HCT116 (cell line): ENCODE measurements at regions not wholly inside any gene's neighbourhood (a gene's known extent, or its start where the extent isn't known, plus 50 kb on each side); places are given as distances from the start of the nearest gene placed in this dataset.
"Not testable (repeated sequence)": the region's sequence is repeated elsewhere in the genome, so short reads cannot be mapped to it uniquely, and the experiment has no call there.

Experiments used
- ATAC-seq: fragments of 200-7000 bp; cut with Tn5 transposase; 2 replicates; pipeline ENCODE4 v1.9.1; 2020; ENCODE audit warnings: mild to moderate bottlenecking, moderate library complexity
- BruUV-seq: library from RNA; stranded (reverse); fragments of 400-500 nt; replicated peaks from 2 replicates; lab custom pipeline; 2021; lab: Mats Ljungman, UMichigan
- CTCF ChIA-PET: fragments of 300-600 bp; sonication (Branson Sonifier 250); formaldehyde crosslinking; loops from one replicate; lab custom pipeline; 2021; ENCODE audit warnings: antibody characterized with exemption; lab: Charles Lee
- POLR2A ChIA-PET: fragments of 300-600, 350-600 bp; sonication (Branson Sonifier 250); formaldehyde crosslinking; loops from one replicate; lab custom pipeline; 2021; ENCODE audit warnings: antibody characterized with exemption; lab: Charles Lee
- RAD21 ChIA-PET, 2 experiments: fragments of 300-600 bp; sonication (Branson Sonifier 250); formaldehyde crosslinking; loops; one replicate each; lab custom pipeline; 2023; ENCODE audit warnings: low total read pairs in 2 of 2; ENCODE audit not compliant: uncharacterized antibody in 2 of 2, unreplicated experiment in 2 of 2, low non-redundant PET in 1 of 2; lab: Charles Lee
- DNase-seq: peaks from one replicate; pipeline ENCODE4 v3.0.0-alpha.2; 2010; ENCODE audit warnings: low read depth, low spot score
- H2AFZ ChIP-seq: fragments of 200-600 bp; shearing (Covaris generic), sonication (generic); 2 replicates; pipeline ENCODE4 v1.6.1; 2017; ENCODE audit warnings: low read depth, mixed run types, mixed read lengths, antibody characterized with exemption, low read length; ENCODE audit not compliant: poor library complexity, severe bottlenecking
- H3K27ac ChIP-seq: 2 replicates; pipeline ENCODE4 v1.5.1; 2012; ENCODE audit warnings: low read depth, low read length
- H3K27me3 ChIP-seq: fragments of 200-600 bp; sonication (generic); 2 replicates; pipeline ENCODE4 v1.6.1; 2016; ENCODE audit warnings: mixed run types, low read length, mixed read lengths; ENCODE audit not compliant: insufficient read depth
- H3K36me3 ChIP-seq, 2 experiments: fragments of 200-500 bp in 1 of 2; fragments of 200-600 bp in 1 of 2; sonication (Bioruptor generic) in 1 of 2; sonication (generic) in 1 of 2; 2 replicates each; pipeline versions ENCODE4 v1.5.1 to v1.6.1; 2014 to 2016; ENCODE audit warnings: low read length in 2 of 2, inconsistent platforms in 1 of 2, mixed read lengths in 1 of 2, mixed run types in 1 of 2; ENCODE audit not compliant: insufficient read depth in 2 of 2, control insufficient read depth in 1 of 2
- H3K4me1 ChIP-seq, 2 experiments: fragments of 200-600 bp in 1 of 2; sonication (generic) in 1 of 2; 2 replicates each; pipeline versions ENCODE4 v1.5.1 to v1.6.1; 2012 to 2017; ENCODE audit warnings: low read length in 2 of 2, inconsistent platforms in 1 of 2, mild to moderate bottlenecking in 1 of 2, mixed read lengths in 1 of 2, mixed run types in 1 of 2, moderate library complexity in 1 of 2; ENCODE audit not compliant: insufficient read depth in 2 of 2, control insufficient read depth in 1 of 2
- H3K4me2 ChIP-seq: fragments of 200-600 bp; sonication (generic); 2 replicates; pipeline ENCODE4 v1.6.1; 2017; ENCODE audit warnings: mixed run types, low read length, mixed read lengths
- H3K4me3 ChIP-seq, 2 experiments: fragments of 200-600 bp in 1 of 2; sonication (generic) in 1 of 2; replicated peaks in 1 of 2; 2 replicates each; pipeline ENCODE4 v1.5.1; 2011 to 2016; ENCODE audit warnings: low read length in 2 of 2, control low read depth in 1 of 2, low read depth in 1 of 2, mild to moderate bottlenecking in 1 of 2, mixed read lengths in 1 of 2, mixed run types in 1 of 2
- H3K79me2 ChIP-seq: fragments of 200-600 bp; sonication (generic); 2 replicates; pipeline ENCODE4 v1.6.1; 2017; ENCODE audit warnings: mild to moderate bottlenecking, mixed run types, low read length, moderate library complexity, mixed read lengths; ENCODE audit not compliant: insufficient read depth
- H3K9ac ChIP-seq: fragments of 200-600 bp; sonication (generic); 2 replicates; pipeline ENCODE4 v1.6.1; 2016; ENCODE audit warnings: low read length, mixed read lengths
- H3K9me2 ChIP-seq: fragments of 200-600 bp; sonication (generic), shearing (Covaris generic); 2 replicates; pipeline ENCODE4 v1.6.1; 2017; ENCODE audit warnings: mixed run types, mild to moderate bottlenecking, moderate library complexity; ENCODE audit not compliant: insufficient read depth
- H3K9me3 ChIP-seq, 2 experiments: fragments of 200-500 bp in 1 of 2; fragments of 200-600 bp in 1 of 2; sonication (Bioruptor generic) in 1 of 2; sonication (generic) in 1 of 2; 2 replicates each; pipeline ENCODE4 v1.6.1; 2014 to 2017; ENCODE audit warnings: low read length in 2 of 2, mixed read lengths in 2 of 2, inconsistent platforms in 1 of 2, low read depth in 1 of 2, mild to moderate bottlenecking in 1 of 2, mixed run types in 1 of 2, moderate library complexity in 1 of 2; ENCODE audit not compliant: control insufficient read depth in 1 of 2, insufficient read depth in 1 of 2
- H4K20me1 ChIP-seq: fragments of 200-600 bp; sonication (generic), shearing (Covaris generic); 2 replicates; pipeline ENCODE4 v1.6.1; 2017; ENCODE audit warnings: mixed run types, mild to moderate bottlenecking, moderate library complexity; ENCODE audit not compliant: insufficient read depth
- CBX3 ChIP-seq: IDR thresholded peaks from 2 replicates; pipeline ENCODE4 v1.6.1; 2012; ENCODE audit warnings: low read depth
- EGR1 ChIP-seq: IDR thresholded peaks from 2 replicates; pipeline ENCODE4 v1.6.1; 2012; ENCODE audit warnings: low read depth
- ELF1 ChIP-seq: IDR thresholded peaks from 2 replicates; pipeline ENCODE4 v1.6.1; 2012; ENCODE audit warnings: low read depth, borderline replicate concordance
- EZH2phosphoT487 ChIP-seq: fragments of 200-600 bp; IDR thresholded peaks from 2 replicates; pipeline ENCODE4 v1.6.1; 2018; ENCODE audit warnings: antibody characterized with exemption, borderline replicate concordance
- FOSL1 ChIP-seq: IDR thresholded peaks from 2 replicates; pipeline ENCODE4 v1.6.1; 2012; ENCODE audit warnings: low read depth
- JUND ChIP-seq: IDR thresholded peaks from 2 replicates; pipeline ENCODE4 v1.6.1; 2012
- POLR2A ChIP-seq: IDR thresholded peaks from 2 replicates; pipeline ENCODE4 v1.7.0; 2011; ENCODE audit warnings: borderline replicate concordance; ENCODE audit not compliant: insufficient read depth, insufficient read length; ENCODE audit errors: extremely low read depth
- SP1 ChIP-seq: IDR thresholded peaks from 2 replicates; pipeline ENCODE4 v1.6.1; 2012; ENCODE audit warnings: low read depth
- SRF ChIP-seq: IDR thresholded peaks from 2 replicates; pipeline ENCODE4 v1.6.1; 2012; ENCODE audit warnings: low read depth
- ZFX ChIP-seq: fragments of 450-650 bp; IDR thresholded peaks from 2 replicates; pipeline ENCODE4 v1.6.1; 2017
- intact Hi-C: fragments of 100-400 bp; cut with micrococcal nuclease; formaldehyde crosslinking; loops from 2 replicates; pipeline ENCODE4 v1.10.0; 2022
- TF ChIP-seq, protein P1 (sequence below): IDR thresholded peaks from 2 replicates; pipeline ENCODE4 v1.6.1; 2011; ENCODE audit warnings: mild to moderate bottlenecking, low read length, moderate library complexity; ENCODE audit not compliant: insufficient replicate concordance; ENCODE audit errors: extremely low read depth
- TF ChIP-seq, protein P2 (sequence below): IDR thresholded peaks from 2 replicates; pipeline ENCODE4 v1.6.1; 2012

DNA sequence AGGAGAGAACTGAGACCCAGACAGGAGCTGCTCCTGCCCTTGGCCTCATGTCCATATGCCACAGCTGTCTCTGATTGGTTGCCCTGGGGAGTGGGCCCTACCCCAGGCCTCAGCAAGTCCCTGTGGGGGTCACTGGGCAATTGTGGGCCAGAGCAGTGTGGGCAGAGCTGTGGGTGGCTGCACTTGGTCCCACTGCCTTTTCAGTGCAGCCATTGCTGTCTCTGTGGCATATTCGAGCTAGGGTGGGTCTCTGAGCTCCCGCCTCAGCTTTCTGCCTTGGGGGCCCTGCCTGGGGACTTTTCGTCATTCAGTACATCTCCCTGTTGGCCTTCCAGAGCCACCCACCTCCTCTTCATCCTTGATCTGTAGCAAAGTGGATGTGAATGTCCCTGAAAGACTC lies 69.8 kb upstream of the LRPAP1 start:
- CTCF ChIA-PET = no interaction called here
- intact Hi-C loops = no loop called here
- no peaks in the 10 kb centered on the region for H3K4me1 ChIP-seq

DNA sequence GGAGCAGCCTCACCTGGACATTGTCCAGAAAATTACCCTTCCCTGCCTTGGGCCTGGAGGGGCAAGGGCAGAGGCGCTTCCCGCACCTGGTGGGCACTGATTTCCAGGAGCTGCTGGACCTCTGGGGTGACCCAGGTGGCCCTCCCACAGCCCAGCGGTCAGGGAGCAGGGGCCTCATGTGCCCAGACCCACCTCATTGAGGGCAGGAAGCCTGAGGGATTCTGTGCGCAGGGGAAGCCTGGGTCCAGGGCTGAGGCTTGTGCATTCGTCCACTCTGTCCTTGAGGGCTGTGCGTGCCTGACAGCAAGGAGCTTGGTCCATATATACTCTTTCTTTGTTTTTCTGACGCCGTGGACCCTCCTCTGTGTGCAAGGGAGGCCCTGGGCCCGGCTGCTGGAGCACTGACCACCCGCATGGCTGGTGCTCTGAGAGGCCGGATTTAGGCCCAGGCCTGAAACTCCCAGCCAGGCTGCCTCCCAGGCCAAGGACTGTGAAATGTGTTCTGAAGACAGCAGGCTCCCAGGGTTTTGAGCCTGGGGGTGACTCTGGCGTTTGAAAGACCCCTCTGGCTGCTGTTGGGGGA lies 69.0 kb upstream of the LRPAP1 start:
- H3K9me2 ChIP-seq, CTCF ChIA-PET, H3K36me3 ChIP-seq, H2AFZ ChIP-seq, H3K9me3 ChIP-seq, H4K20me1 ChIP-seq, RAD21 ChIA-PET, H3K27me3 ChIP-seq, intact Hi-C loops, H3K9ac ChIP-seq, H3K27ac ChIP-seq, H3K79me2 ChIP-seq, POLR2A ChIA-PET, H3K4me3 ChIP-seq, H3K4me2 ChIP-seq, BruUV-seq, DNase-seq, ATAC-seq, H3K4me1 ChIP-seq: not testable (repeated sequence)

More for the DNA sequence above, 69.8 kb upstream of the LRPAP1 start:
- TF ChIP-seq, protein P1, sequence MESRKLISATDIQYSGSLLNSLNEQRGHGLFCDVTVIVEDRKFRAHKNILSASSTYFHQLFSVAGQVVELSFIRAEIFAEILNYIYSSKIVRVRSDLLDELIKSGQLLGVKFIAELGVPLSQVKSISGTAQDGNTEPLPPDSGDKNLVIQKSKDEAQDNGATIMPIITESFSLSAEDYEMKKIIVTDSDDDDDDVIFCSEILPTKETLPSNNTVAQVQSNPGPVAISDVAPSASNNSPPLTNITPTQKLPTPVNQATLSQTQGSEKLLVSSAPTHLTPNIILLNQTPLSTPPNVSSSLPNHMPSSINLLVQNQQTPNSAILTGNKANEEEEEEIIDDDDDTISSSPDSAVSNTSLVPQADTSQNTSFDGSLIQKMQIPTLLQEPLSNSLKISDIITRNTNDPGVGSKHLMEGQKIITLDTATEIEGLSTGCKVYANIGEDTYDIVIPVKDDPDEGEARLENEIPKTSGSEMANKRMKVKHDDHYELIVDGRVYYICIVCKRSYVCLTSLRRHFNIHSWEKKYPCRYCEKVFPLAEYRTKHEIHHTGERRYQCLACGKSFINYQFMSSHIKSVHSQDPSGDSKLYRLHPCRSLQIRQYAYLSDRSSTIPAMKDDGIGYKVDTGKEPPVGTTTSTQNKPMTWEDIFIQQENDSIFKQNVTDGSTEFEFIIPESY = no peak
- TF ChIP-seq FOSL1 (no peak), CBX3 (no peak), EZH2phosphoT487 (no peak), ELF1 (no peak), POLR2A (no peak), SRF (no peak), EGR1 (no peak), ZFX (no peak), SP1 (no peak), JUND (no peak)
- TF ChIP-seq, protein P2, sequence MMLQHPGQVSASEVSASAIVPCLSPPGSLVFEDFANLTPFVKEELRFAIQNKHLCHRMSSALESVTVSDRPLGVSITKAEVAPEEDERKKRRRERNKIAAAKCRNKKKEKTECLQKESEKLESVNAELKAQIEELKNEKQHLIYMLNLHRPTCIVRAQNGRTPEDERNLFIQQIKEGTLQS = no peak
- no peaks in the 10 kb centered on the region for H3K79me2 ChIP-seq
- no peak overlapping the region for H3K27ac ChIP-seq
- no peak overlapping the region for H2AFZ ChIP-seq
- no peaks in the 10 kb centered on the region for H3K27me3 ChIP-seq
- no peaks in the 10 kb centered on the region for H3K9me2 ChIP-seq
- H4K20me1 ChIP-seq = no peaks in the 10 kb centered on the region
- ChIA-PET POLR2A (no interaction called here), RAD21 (no interaction called here)
- no TSS peak for BruUV-seq
- no peak overlapping the region for H3K4me3 ChIP-seq
- ATAC-seq (no peak), DNase-seq (no peak)
- no peaks in the 10 kb centered on the region for H3K36me3 ChIP-seq
- H3K9ac ChIP-seq = no peak overlapping the region
- H3K9me3 ChIP-seq = no peaks in the 10 kb centered on the region; a peak in 2 of 4 replicates
- H3K4me2 ChIP-seq = no peak overlapping the region
